ENCODE measurements at regions not wholly inside any gene's neighbourhood (a gene's known extent, or its start where the extent isn't known, plus 50 kb on each side); places are given as distances from the start of the nearest gene placed in this dataset.

- ATAC-seq, result no peak
- Histone ChIP-seq H3K27ac (ENCODE audit: low read depth, low read length) (no peak overlapping the region), H3K27me3 (ENCODE audit: insufficient read depth, low read length) (no peaks in the 10 kb centered on the region), H3K9ac (ENCODE audit: low read length) (no peak overlapping the region), H3K9me2 (ENCODE audit: insufficient read depth) (no peaks in the 10 kb centered on the region), H3K4me1 (ENCODE audit: control insufficient read depth in 1 of 2, insufficient read depth in 2 of 2, low read length in 2 of 2) (no peaks in the 10 kb centered on the region), H3K79me2 (ENCODE audit: insufficient read depth, low read length) (no peaks in the 10 kb centered on the region), H3K36me3 (ENCODE audit: control insufficient read depth in 1 of 2, insufficient read depth in 2 of 2, low read length in 2 of 2) (no peaks in the 10 kb centered on the region), H4K20me1 (ENCODE audit: insufficient read depth) (no peaks in the 10 kb centered on the region), H3K9me3 (ENCODE audit: control insufficient read depth in 1 of 2, insufficient read depth in 1 of 2, low read depth in 1 of 2, low read length in 2 of 2) (no peaks in the 10 kb centered on the region), H2AFZ (ENCODE audit: low read depth, low read length, poor library complexity, severe bottlenecking) (no peak overlapping the region), H3K4me3 (replicated peaks in 1 of 2; ENCODE audit: low read depth in 1 of 2, low read length in 2 of 2) (no peak overlapping the region), H3K4me2 (ENCODE audit: low read length) (no peak overlapping the region)
- intact Hi-C loops (cut with micrococcal nuclease), result no loop called here
- ChIA-PET POLR2A (no interaction called here), RAD21 (ENCODE audit: low non-redundant PET in 1 of 2, low total read pairs in 2 of 2, uncharacterized antibody in 2 of 2, unreplicated experiment in 2 of 2) (no interaction called here), CTCF (no interaction called here)
- no peak for DNase-seq (ENCODE audit: low read depth, low spot score)
- TF ChIP-seq ZFX (IDR thresholded peaks at IDR 0.05) (no peak), EGR1 (IDR thresholded peaks at IDR 0.05; ENCODE audit: low read depth) (no peak), EZH2 (IDR thresholded peaks at IDR 0.05) (no peak), MAX (IDR thresholded peaks at IDR 0.05) (no peak), TCF7L2 (IDR thresholded peaks at IDR 0.05; ENCODE audit: borderline replicate concordance, extremely low read depth, insufficient read depth, insufficient read length) (no peak), ELF1 (IDR thresholded peaks at IDR 0.05; ENCODE audit: borderline replicate concordance, low read depth) (no peak), JUND (IDR thresholded peaks at IDR 0.05) (no peak), ZBTB33 (IDR thresholded peaks at IDR 0.05; ENCODE audit: extremely low read depth, insufficient replicate concordance, low read length) (no peak)
- BruUV-seq (replicated peaks), result no TSS peak
Measured at GRCh38 chr6:15843226-15843625, 180.4 kb upstream of the DTNBP1 start.

DNA sequence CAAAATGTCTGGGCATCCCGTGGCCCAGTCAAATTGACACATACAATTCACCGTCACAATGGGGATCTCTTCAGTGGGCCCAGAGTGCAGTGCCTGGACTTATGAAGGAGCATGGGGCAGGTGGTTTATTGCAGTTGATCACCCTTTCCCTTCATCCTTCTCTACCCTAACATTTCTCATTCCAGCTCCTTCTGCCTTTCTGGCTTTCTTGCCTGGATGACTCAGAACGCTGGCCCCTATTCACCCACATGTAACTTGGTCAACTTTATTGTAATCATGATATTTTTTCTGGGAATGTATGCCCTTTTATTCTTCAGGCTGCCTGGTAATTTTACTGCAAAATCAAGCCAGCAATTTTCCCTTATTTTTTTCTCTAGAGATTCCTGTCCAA lies 179.9 kb upstream of the DTNBP1 start:
- Histone ChIP-seq H3K27me3 (ENCODE audit: insufficient read depth, low read length) (no peaks in the 10 kb centered on the region), H3K9me2 (ENCODE audit: insufficient read depth) (no peaks in the 10 kb centered on the region), H3K27ac (ENCODE audit: low read depth, low read length) (no peak overlapping the region), H3K36me3 (ENCODE audit: control insufficient read depth in 1 of 2, insufficient read depth in 2 of 2, low read length in 2 of 2) (no peaks in the 10 kb centered on the region), H3K79me2 (ENCODE audit: insufficient read depth, low read length) (no peaks in the 10 kb centered on the region), H4K20me1 (ENCODE audit: insufficient read depth) (no peaks in the 10 kb centered on the region), H3K9me3 (ENCODE audit: control insufficient read depth in 1 of 2, insufficient read depth in 1 of 2, low read depth in 1 of 2, low read length in 2 of 2) (no peaks in the 10 kb centered on the region), H3K9ac (ENCODE audit: low read length) (no peak overlapping the region), H3K4me1 (ENCODE audit: control insufficient read depth in 1 of 2, insufficient read depth in 2 of 2, low read length in 2 of 2) (no peaks in the 10 kb centered on the region), H3K4me2 (ENCODE audit: low read length) (no peak overlapping the region), H2AFZ (ENCODE audit: low read depth, low read length, poor library complexity, severe bottlenecking) (no peak overlapping the region), H3K4me3 (replicated peaks in 1 of 2; ENCODE audit: low read depth in 1 of 2, low read length in 2 of 2) (no peak overlapping the region)
- no TSS peak for BruUV-seq (replicated peaks)
- intact Hi-C loops (cut with micrococcal nuclease), result no loop called here
- RAD21 ChIA-PET (ENCODE audit: low non-redundant PET in 1 of 2, low total read pairs in 2 of 2, uncharacterized antibody in 2 of 2, unreplicated experiment in 2 of 2), result no interaction called here
- CTCF ChIA-PET, result no interaction called here
- no peak for DNase-seq (ENCODE audit: low read depth, low spot score)
- no peak for ATAC-seq
- POLR2A ChIA-PET, result no interaction called here
- TF ChIP-seq ELF1 (IDR thresholded peaks at IDR 0.05; ENCODE audit: borderline replicate concordance, low read depth), result no peak
- TF ChIP-seq SP1 (IDR thresholded peaks at IDR 0.05; ENCODE audit: low read depth), result no peak
- TF ChIP-seq REST (IDR thresholded peaks at IDR 0.05; ENCODE audit: low read depth), result no peak
- TF ChIP-seq EZH2phosphoT487 (IDR thresholded peaks at IDR 0.05; ENCODE audit: borderline replicate concordance), result no peak
- no peak for TF ChIP-seq ZFX (IDR thresholded peaks at IDR 0.05)
- no peak for TF ChIP-seq CEBPB (IDR thresholded peaks at IDR 0.05; ENCODE audit: low read depth)
- TF ChIP-seq MAX (IDR thresholded peaks at IDR 0.05), result no peak
- TF ChIP-seq EGR1 (IDR thresholded peaks at IDR 0.05; ENCODE audit: low read depth), result no peak
- TF ChIP-seq YY1 (IDR thresholded peaks at IDR 0.05; ENCODE audit: extremely low read depth, insufficient replicate concordance, low read depth, low read length), result no peak
- TF ChIP-seq CBX3 (IDR thresholded peaks at IDR 0.05; ENCODE audit: low read depth), result no peak
- no peak for TF ChIP-seq POLR2AphosphoS5 (IDR thresholded peaks at IDR 0.05; ENCODE audit: low read depth, low read length)
- no peak for TF ChIP-seq ZNF274 (IDR thresholded peaks at IDR 0.05; ENCODE audit: low read depth, low read length)
- TF ChIP-seq POLR2A (IDR thresholded peaks at IDR 0.05; ENCODE audit: borderline replicate concordance, extremely low read depth, insufficient read depth, insufficient read length), result no peak
